Sigmoid colon (tissue), 4 donors: ENCODE measurements at regions not wholly inside any gene's neighbourhood (a gene's known extent, or its start where the extent isn't known, plus 50 kb on each side); places are given as distances from the start of the nearest gene placed in this dataset.

Source experiments
- EP300 ChIP-seq, 4 donors: sonication (generic); formaldehyde crosslinking; IDR thresholded peaks; one replicate each; pipeline ENCODE4 v1.6.1; 2017; ENCODE audit warnings: antibody characterized with exemption in 4 of 4
- TF ChIP-seq, protein P1 (sequence below), 4 experiments: fragments of 450-650 bp in 3 of 4; fragments of 200-600 bp in 1 of 4; IDR thresholded peaks; one replicate each; pipeline ENCODE4 v1.5.1; 2016 to 2019; ENCODE audit warnings: antibody characterized with exemption in 4 of 4, mild to moderate bottlenecking in 3 of 4, moderate library complexity in 2 of 4

DNA sequence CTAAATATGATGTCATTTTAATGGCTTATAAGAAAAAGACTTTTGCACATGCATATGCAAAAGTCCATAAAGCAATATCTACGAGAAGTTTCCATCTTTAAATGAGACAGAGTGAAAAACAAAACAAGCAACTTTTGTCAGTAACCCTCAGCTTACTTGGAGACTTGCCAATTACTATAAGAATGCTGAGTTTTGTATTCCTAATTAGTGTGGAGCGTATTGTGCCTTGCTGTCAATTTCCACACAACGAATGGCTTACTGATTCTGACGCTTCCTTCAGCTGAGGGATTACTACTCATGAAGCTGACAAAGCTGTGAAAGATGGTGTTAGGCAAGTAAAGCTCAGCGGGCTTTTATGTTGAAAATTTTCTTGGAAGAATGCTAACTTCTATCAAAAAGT is 440.4 kb upstream of the ADAMTS5 start:
- TF ChIP-seq EP300 (IDR thresholded peaks at IDR 0.05), result no peak
- TF ChIP-seq, protein P1, sequence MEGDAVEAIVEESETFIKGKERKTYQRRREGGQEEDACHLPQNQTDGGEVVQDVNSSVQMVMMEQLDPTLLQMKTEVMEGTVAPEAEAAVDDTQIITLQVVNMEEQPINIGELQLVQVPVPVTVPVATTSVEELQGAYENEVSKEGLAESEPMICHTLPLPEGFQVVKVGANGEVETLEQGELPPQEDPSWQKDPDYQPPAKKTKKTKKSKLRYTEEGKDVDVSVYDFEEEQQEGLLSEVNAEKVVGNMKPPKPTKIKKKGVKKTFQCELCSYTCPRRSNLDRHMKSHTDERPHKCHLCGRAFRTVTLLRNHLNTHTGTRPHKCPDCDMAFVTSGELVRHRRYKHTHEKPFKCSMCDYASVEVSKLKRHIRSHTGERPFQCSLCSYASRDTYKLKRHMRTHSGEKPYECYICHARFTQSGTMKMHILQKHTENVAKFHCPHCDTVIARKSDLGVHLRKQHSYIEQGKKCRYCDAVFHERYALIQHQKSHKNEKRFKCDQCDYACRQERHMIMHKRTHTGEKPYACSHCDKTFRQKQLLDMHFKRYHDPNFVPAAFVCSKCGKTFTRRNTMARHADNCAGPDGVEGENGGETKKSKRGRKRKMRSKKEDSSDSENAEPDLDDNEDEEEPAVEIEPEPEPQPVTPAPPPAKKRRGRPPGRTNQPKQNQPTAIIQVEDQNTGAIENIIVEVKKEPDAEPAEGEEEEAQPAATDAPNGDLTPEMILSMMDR (IDR thresholded peaks at IDR 0.05), result no peak
